GM12878 (cell line): ENCODE measurements at regions not wholly inside any gene's neighbourhood (a gene's known extent, or its start where the extent isn't known, plus 50 kb on each side); places are given as distances from the start of the nearest gene placed in this dataset.

ENCODE experiments used
- ATAC-seq: fragments of 200-7000 bp; cut with Tn5 transposase; 3 replicates; pipeline ENCODE4 v1.9.1; 2020; ENCODE audit warnings: mild to moderate bottlenecking, moderate library complexity
- BruUV-seq: library from RNA; stranded (reverse); fragments of 400-500 nt; replicated peaks from 2 replicates; lab custom pipeline; 2021; lab: Mats Ljungman, UMichigan
- CTCF ChIA-PET: fragments of 300-600 bp; sonication (Branson Sonifier 250); formaldehyde crosslinking; extraction: SDS; loops from one replicate; lab custom pipeline; 2021; ENCODE audit warnings: inconsistent platforms; lab: Yijun Ruan, JAX
- POLR2A ChIA-PET: fragments of 350-600 bp; formaldehyde crosslinking; extraction: SDS; loops from one replicate; lab custom pipeline; 2021; ENCODE audit warnings: inconsistent platforms; lab: Charles Lee
- RAD21 ChIA-PET: fragments of 300-600 bp; sonication (Branson Sonifier 250); formaldehyde crosslinking; loops from one replicate; lab custom pipeline; 2023; ENCODE audit warnings: antibody characterized with exemption; ENCODE audit not compliant: unreplicated experiment; lab: Charles Lee
- SMC1A ChIA-PET: fragments of 300-600 bp; sonication (Branson Sonifier 250); formaldehyde crosslinking; loops from one replicate; lab custom pipeline; 2023; ENCODE audit not compliant: unreplicated experiment, uncharacterized antibody; lab: Charles Lee
- DNase-seq: peaks from one replicate; pipeline ENCODE4 v3.0.0-alpha.2; 2011; ENCODE audit warnings: low read depth, low spot score
- FAIRE-seq: peaks from 3 replicates; lab custom pipeline; 2011; peaks lifted over from hg19 to GRCh38; lab: Jason Lieb, UNC
- H2AFZ ChIP-seq: 2 replicates; pipeline ENCODE4 v1.6.0; 2011; ENCODE audit warnings: low read depth, low read length, control low read depth; ENCODE audit not compliant: control insufficient read depth
- H3K27ac ChIP-seq: 2 replicates; pipeline ENCODE4 v1.5.1; 2011; ENCODE audit warnings: control low read depth; ENCODE audit not compliant: control insufficient read depth, insufficient read depth
- H3K27me3 ChIP-seq, 2 experiments: replicated peaks in 1 of 2; 2 replicates each; pipeline versions ENCODE4 v1.6.0 to v1.6.1; 2011; ENCODE audit warnings: low read length in 1 of 2; ENCODE audit not compliant: control insufficient read depth in 2 of 2, insufficient read depth in 2 of 2
- H3K36me3 ChIP-seq, 2 experiments: 2 replicates each; pipeline ENCODE4 v1.5.1; 2011; ENCODE audit warnings: low read length in 1 of 2; ENCODE audit not compliant: control insufficient read depth in 2 of 2, insufficient read depth in 2 of 2
- H3K4me1 ChIP-seq: 2 replicates; pipeline ENCODE4 v1.6.1; 2011; ENCODE audit warnings: mild to moderate bottlenecking, low read length, moderate library complexity, mixed read lengths; ENCODE audit not compliant: control insufficient read depth, insufficient read depth
- H3K4me2 ChIP-seq: 2 replicates; pipeline ENCODE4 v1.6.0; 2011; ENCODE audit warnings: control low read depth; ENCODE audit not compliant: control insufficient read depth, insufficient read depth
- H3K4me3 ChIP-seq: fragments of 200-600 bp; sonication (generic); 2 replicates; pipeline ENCODE4 v1.5.1; 2016
- H3K79me2 ChIP-seq: 2 replicates; pipeline ENCODE4 v1.6.0; 2011; ENCODE audit warnings: low read length; ENCODE audit not compliant: control insufficient read depth, insufficient read depth
- H3K9ac ChIP-seq: 2 replicates; pipeline ENCODE4 v1.8.0; 2011; ENCODE audit warnings: low read length, control low read depth, mixed read lengths; ENCODE audit not compliant: control insufficient read depth, insufficient read depth
- H3K9me3 ChIP-seq: replicated peaks from 3 replicates; pipeline ENCODE4 v1.5.1; 2011; ENCODE audit warnings: mild to moderate bottlenecking, low read length; ENCODE audit not compliant: control insufficient read depth, insufficient read depth
- H4K20me1 ChIP-seq: 2 replicates; pipeline ENCODE4 v1.6.0; 2011; ENCODE audit not compliant: control insufficient read depth, insufficient read depth
- BACH1 ChIP-seq: fragments of 450-650 bp; IDR thresholded peaks from 2 replicates; pipeline ENCODE4 v1.6.1; 2017; ENCODE audit warnings: mild to moderate bottlenecking, borderline replicate concordance
- BHLHE40 ChIP-seq, 2 experiments: fragments of 450-650 bp in 1 of 2; IDR thresholded peaks; 2 replicates each; pipeline ENCODE4 v1.6.1; 2011 to 2017; ENCODE audit warnings: low read depth in 2 of 2, borderline replicate concordance in 1 of 2, improper control_type of control experiment in 1 of 2, low read length in 1 of 2, mild to moderate bottlenecking in 1 of 2
- BMI1 ChIP-seq: fragments of 450-650 bp; IDR thresholded peaks from 2 replicates; pipeline ENCODE4 v1.6.1; 2016; ENCODE audit warnings: mild to moderate bottlenecking, moderate library complexity, borderline replicate concordance
- CHD4 ChIP-seq: fragments of 200-600 bp; sonication (generic); IDR thresholded peaks from 2 replicates; pipeline ENCODE4 v1.6.1; 2016; ENCODE audit warnings: mild to moderate bottlenecking
- GATAD2B ChIP-seq: fragments of 450-650 bp; conservative IDR thresholded peaks from 2 replicates; pipeline ENCODE4 v1.6.1; 2017; ENCODE audit warnings: low read depth, mild to moderate bottlenecking, moderate library complexity
- MEF2A ChIP-seq: IDR thresholded peaks from 2 replicates; pipeline ENCODE4 v1.6.1; 2011; ENCODE audit warnings: low read depth, mild to moderate bottlenecking, low read length, moderate library complexity; ENCODE audit not compliant: insufficient read depth
- NKRF ChIP-seq: fragments of 450-650 bp; conservative IDR thresholded peaks from 2 replicates; pipeline ENCODE4 v1.6.1; 2017; ENCODE audit warnings: mild to moderate bottlenecking, moderate library complexity
- PML ChIP-seq: IDR thresholded peaks from 2 replicates; pipeline ENCODE4 v1.6.1; 2012; ENCODE audit warnings: low read length, inconsistent platforms
- POLR2A ChIP-seq: IDR thresholded peaks from 2 replicates; pipeline ENCODE4 v1.6.1; 2011; ENCODE audit warnings: low read depth, mild to moderate bottlenecking, low read length
- POLR2AphosphoS2 ChIP-seq: IDR thresholded peaks from 2 replicates; pipeline ENCODE4 v1.6.1; 2011; ENCODE audit warnings: low read depth, mild to moderate bottlenecking, low read length, improper control_type of control experiment, moderate library complexity
- RAD21 ChIP-seq: IDR thresholded peaks from 2 replicates; pipeline ENCODE4 v1.6.1; 2011; ENCODE audit warnings: mild to moderate bottlenecking, low read depth, low read length, moderate library complexity; ENCODE audit not compliant: insufficient read depth
- RAD51 ChIP-seq: fragments of 450-650 bp; IDR thresholded peaks from 2 replicates; pipeline ENCODE4 v1.6.1; 2016; ENCODE audit warnings: moderate library complexity, mild to moderate bottlenecking, inconsistent platforms
- RFX5 ChIP-seq: IDR thresholded peaks from 2 replicates; pipeline ENCODE4 v1.6.1; 2011; ENCODE audit warnings: low read depth, low read length, improper control_type of control experiment
- SIN3A ChIP-seq: IDR thresholded peaks from 2 replicates; pipeline ENCODE4 v1.6.1; 2012; ENCODE audit warnings: low read depth, low read length, improper control_type of control experiment
- SREBF2 ChIP-seq: IDR thresholded peaks from 2 replicates; pipeline ENCODE4 v1.6.1; 2012; ENCODE audit warnings: mild to moderate bottlenecking, low read length
- TCF3 ChIP-seq: IDR thresholded peaks from 2 replicates; pipeline ENCODE4 v1.6.1; 2012; ENCODE audit warnings: low read depth, mild to moderate bottlenecking, low read length, borderline replicate concordance; ENCODE audit not compliant: insufficient read depth
- WGBS: methylation state at CpG from one replicate; pipeline ENCODE4 v1.1.6; 2016; ENCODE audit warnings: low lambda C conversion rate; ENCODE audit not compliant: insufficient replicate concordance, insufficient coverage; ENCODE audit errors: missing lambda C conversion rate; 5-methylcytosine and 5-hydroxymethylcytosine counted together
- in situ Hi-C: fragments of 300-500 bp; cut with MboI; formaldehyde crosslinking; loops from 9 replicates; pipeline ENCODE4 v1.14.3; 2018; ENCODE audit warnings: mixed read lengths
- intact Hi-C: fragments of 100-400 bp; cut with micrococcal nuclease; formaldehyde crosslinking; loops from one replicate; pipeline ENCODE4 v1.14.2; 2022; ENCODE audit not compliant: unreplicated experiment

- ATAC-seq (no peak), FAIRE-seq (no peak), DNase-seq (no peak)
- in situ Hi-C loops (no loop called here), intact Hi-C loops (no loop called here)
- H2AFZ ChIP-seq: no peak overlapping the region
- CTCF ChIA-PET: no interaction called here
- RAD21 ChIA-PET: interaction anchor here (1.0 kb wide), 1 partner anchor 69 kb away, joined by 3 read pairs; no protein-coding TSS in a partner anchor
- no TSS peak for BruUV-seq
- no peak overlapping the region for H3K4me2 ChIP-seq
- POLR2A ChIA-PET: no interaction called here
- H4K20me1 ChIP-seq: no peaks in the 10 kb centered on the region
- H3K9ac ChIP-seq: no peak overlapping the region
- H3K4me3 ChIP-seq: no peak overlapping the region
- TF ChIP-seq RAD21: no peak
- TF ChIP-seq POLR2AphosphoS2: no peak
- no peak for TF ChIP-seq BACH1
- no peak for TF ChIP-seq RAD51
- TF ChIP-seq POLR2A: no peak
- no peaks in the 10 kb centered on the region for H3K27me3 ChIP-seq
- no peaks in the 10 kb centered on the region for H3K79me2 ChIP-seq
- H3K9me3 ChIP-seq: no peaks in the 10 kb centered on the region
- 84% methylated on average over 10 of the region's 10 CpGs for WGBS
- H3K36me3 ChIP-seq: no peaks in the 10 kb centered on the region
- SMC1A ChIA-PET: interaction anchor here (1.0 to 1.2 kb wide), 2 partner anchors 9 to 31 kb away, joined by 3 to 4 read pairs; no protein-coding TSS in a partner anchor
- no peaks in the 10 kb centered on the region for H3K4me1 ChIP-seq
- H3K27ac ChIP-seq: no peak overlapping the region
Measured at GRCh38 chr6:163776906-163777686, 362.6 kb downstream of the QKI start.

- FAIRE-seq: no peak
- Histone ChIP-seq H3K4me3 (no peak overlapping the region), H3K9me3 (no peaks in the 10 kb centered on the region), H3K4me1 (no peaks in the 10 kb centered on the region), H3K27me3 (no peaks in the 10 kb centered on the region), H2AFZ (no peak overlapping the region), H4K20me1 (no peaks in the 10 kb centered on the region), H3K27ac (no peak overlapping the region), H3K4me2 (no peak overlapping the region), H3K79me2 (no peaks in the 10 kb centered on the region), H3K9ac (no peak overlapping the region), H3K36me3 (no peaks in the 10 kb centered on the region)
- WGBS: 35% methylated on average over 5 of the region's 5 CpGs
- no peak for ATAC-seq
- no TSS peak for BruUV-seq
- ChIA-PET RAD21 (interaction anchor here (1.0 kb wide), 1 partner anchor 68 kb away, joined by 3 read pairs; no protein-coding TSS in a partner anchor), CTCF (no interaction called here), POLR2A (no interaction called here), SMC1A (interaction anchor here (1.2 kb wide), 1 partner anchor 8 kb away, joined by 3 read pairs; no protein-coding TSS in a partner anchor)
- in situ Hi-C loops: no loop called here
- intact Hi-C loops: no loop called here
- no peak for DNase-seq
- TF ChIP-seq PML: no peak
- TF ChIP-seq SIN3A: no peak
- no peak for TF ChIP-seq NKRF
- no peak for TF ChIP-seq CHD4
- TF ChIP-seq MEF2A: no peak
- no peak for TF ChIP-seq TCF3
- TF ChIP-seq BMI1: no peak
- no peak for TF ChIP-seq SREBF2
- TF ChIP-seq BHLHE40 (IDR thresholded peaks at IDR 0.05; ENCODE audit: borderline replicate concordance in 1 of 2, low read depth in 2 of 2, low read length in 1 of 2): no peak
- no peak for TF ChIP-seq GATAD2B
- no peak for TF ChIP-seq RFX5
Measured at GRCh38 chr6:163776196-163776905, 361.8 kb downstream of the QKI start.
